DOHH2 (cell line): ENCODE measurements at regions not wholly inside any gene's neighbourhood (a gene's known extent, or its start where the extent isn't known, plus 50 kb on each side); places are given as distances from the start of the nearest gene placed in this dataset.

Source experiments
- H3F3A ChIP-seq: fragments of 200-600 bp; sonication (generic), shearing (Covaris generic); 2 replicates; pipeline ENCODE4 v1.6.0; 2016; ENCODE audit warnings: antibody characterized with exemption, mild to moderate bottlenecking; ENCODE audit not compliant: control insufficient read depth, insufficient read depth
- H3K27ac ChIP-seq: fragments of 200-600 bp; sonication (generic); 2 replicates; pipeline ENCODE4 v1.5.1; 2014; ENCODE audit warnings: low read depth, mild to moderate bottlenecking, low read length, moderate library complexity
- H3K27me3 ChIP-seq: fragments of 200-600 bp; sonication (generic); 2 replicates; pipeline ENCODE4 v1.6.1; 2014; ENCODE audit warnings: mild to moderate bottlenecking, low read length, mixed read lengths; ENCODE audit not compliant: control insufficient read depth
- H3K36me3 ChIP-seq: fragments of 200-600 bp; sonication (generic); 2 replicates; pipeline ENCODE4 v1.6.1; 2014; ENCODE audit warnings: mild to moderate bottlenecking, low read length, moderate library complexity, mixed read lengths; ENCODE audit not compliant: control insufficient read depth
- H3K4me1 ChIP-seq: fragments of 200-600 bp; sonication (generic); 2 replicates; pipeline ENCODE4 v1.6.1; 2014; ENCODE audit warnings: mild to moderate bottlenecking, low read length, mixed read lengths; ENCODE audit not compliant: control insufficient read depth
- H3K4me2 ChIP-seq: fragments of 200-600 bp; sonication (generic); 2 replicates; pipeline ENCODE4 v1.6.0; 2014; ENCODE audit warnings: mild to moderate bottlenecking, low read length, moderate library complexity
- H3K4me3 ChIP-seq: fragments of 200-600 bp; sonication (generic); 2 replicates; pipeline ENCODE4 v1.5.1; 2014; ENCODE audit warnings: mild to moderate bottlenecking, low read length, mixed read lengths
- H3K79me2 ChIP-seq: fragments of 200-600 bp; sonication (generic); 2 replicates; pipeline ENCODE4 v1.6.1; 2014; ENCODE audit warnings: mild to moderate bottlenecking, low read length, mixed read lengths; ENCODE audit not compliant: control insufficient read depth
- H3K9me2 ChIP-seq: fragments of 200-600 bp; sonication (generic); replicated peaks from 2 replicates; pipeline ENCODE4 v1.6.1; 2014; ENCODE audit warnings: mild to moderate bottlenecking, low read length, mixed read lengths; ENCODE audit not compliant: control insufficient read depth
- H3K9me3 ChIP-seq: fragments of 200-600 bp; sonication (generic); 2 replicates; pipeline ENCODE4 v1.6.1; 2014; ENCODE audit warnings: antibody characterized with exemption, low read length, mixed read lengths; ENCODE audit not compliant: control insufficient read depth, insufficient read depth
- H4K20me1 ChIP-seq: fragments of 200-600 bp; sonication (generic); 2 replicates; pipeline ENCODE4 v1.6.0; 2014; ENCODE audit warnings: low read depth, mild to moderate bottlenecking, antibody characterized with exemption, low read length, moderate library complexity; ENCODE audit not compliant: control insufficient read depth, insufficient read depth
- CTCF ChIP-seq: fragments of 200-600 bp; sonication (generic); IDR thresholded peaks from one replicate; pipeline ENCODE4 v1.5.1; 2014; ENCODE audit warnings: antibody characterized with exemption, mild to moderate bottlenecking, low read depth, low read length; ENCODE audit not compliant: poor library complexity, severe bottlenecking
- EZH2phosphoT487 ChIP-seq: fragments of 200-600 bp; sonication (generic); IDR thresholded peaks from 2 replicates; pipeline ENCODE4 v1.6.1; 2017; ENCODE audit warnings: borderline replicate concordance, mild to moderate bottlenecking, antibody characterized with exemption, low read length, moderate library complexity, mixed read lengths

- H3K27ac ChIP-seq: no peak overlapping the region
- TF ChIP-seq CTCF (no peak), EZH2phosphoT487 (no peak)
- H3K4me3 ChIP-seq: no peak overlapping the region
- H3F3A ChIP-seq: no peaks in the 10 kb centered on the region
- no peaks in the 10 kb centered on the region for H4K20me1 ChIP-seq
- H3K9me2 ChIP-seq: no peaks in the 10 kb centered on the region
- no peaks in the 10 kb centered on the region for H3K4me1 ChIP-seq
- H3K36me3 ChIP-seq: no peaks in the 10 kb centered on the region
- H3K4me2 ChIP-seq: no peak overlapping the region
- H3K27me3 ChIP-seq: no peaks in the 10 kb centered on the region
- H3K9me3 ChIP-seq: no peaks in the 10 kb centered on the region
- no peaks in the 10 kb centered on the region for H3K79me2 ChIP-seq
These were observed 280.9 kb upstream of the SIX2 start for GRCh38 chr2:45289997-45290709.

GRCh38 chr2:45288532-45289417 lies 279.5 kb upstream of the SIX2 start:
- Histone ChIP-seq H3K36me3 (no peaks in the 10 kb centered on the region), H3K9me3 (no peaks in the 10 kb centered on the region), H3K4me2 (no peak overlapping the region), H3K27me3 (no peaks in the 10 kb centered on the region), H3K79me2 (no peaks in the 10 kb centered on the region), H4K20me1 (no peaks in the 10 kb centered on the region), H3K27ac (no peak overlapping the region), H3K4me3 (no peak overlapping the region), H3K4me1 (no peaks in the 10 kb centered on the region), H3K9me2 (no peaks in the 10 kb centered on the region), H3F3A (no peaks in the 10 kb centered on the region)
- no peak for TF ChIP-seq CTCF
- no peak for TF ChIP-seq EZH2phosphoT487

GRCh38 chr2:45287045-45287444 lies 277.8 kb upstream of the SIX2 start:
- no peaks in the 10 kb centered on the region for H4K20me1 ChIP-seq
- H3K27ac ChIP-seq: no peak overlapping the region
- H3K4me2 ChIP-seq: no peak overlapping the region
- no peak overlapping the region for H3K4me3 ChIP-seq
- no peaks in the 10 kb centered on the region for H3K79me2 ChIP-seq
- no peaks in the 10 kb centered on the region for H3F3A ChIP-seq
- no peaks in the 10 kb centered on the region for H3K27me3 ChIP-seq
- H3K4me1 ChIP-seq: no peaks in the 10 kb centered on the region
- TF ChIP-seq CTCF: no peak
- TF ChIP-seq EZH2phosphoT487: no peak
- no peaks in the 10 kb centered on the region for H3K36me3 ChIP-seq
- H3K9me3 ChIP-seq: no peaks in the 10 kb centered on the region
- no peaks in the 10 kb centered on the region for H3K9me2 ChIP-seq
